NCI-H1694 (cell line): ENCODE measurements at regions not wholly inside any gene's neighbourhood (a gene's known extent, or its start where the extent isn't known, plus 50 kb on each side); places are given as distances from the start of the nearest gene placed in this dataset.

Experiments
- DNase-seq: peaks from one replicate; lab custom pipeline; 2025; lab: John Stamatoyannopoulos, UW

GRCh38 chr10:117638200-117638599 lies 95.7 kb downstream of the EMX2 start:
- DNase-seq, result no peak

DNA sequence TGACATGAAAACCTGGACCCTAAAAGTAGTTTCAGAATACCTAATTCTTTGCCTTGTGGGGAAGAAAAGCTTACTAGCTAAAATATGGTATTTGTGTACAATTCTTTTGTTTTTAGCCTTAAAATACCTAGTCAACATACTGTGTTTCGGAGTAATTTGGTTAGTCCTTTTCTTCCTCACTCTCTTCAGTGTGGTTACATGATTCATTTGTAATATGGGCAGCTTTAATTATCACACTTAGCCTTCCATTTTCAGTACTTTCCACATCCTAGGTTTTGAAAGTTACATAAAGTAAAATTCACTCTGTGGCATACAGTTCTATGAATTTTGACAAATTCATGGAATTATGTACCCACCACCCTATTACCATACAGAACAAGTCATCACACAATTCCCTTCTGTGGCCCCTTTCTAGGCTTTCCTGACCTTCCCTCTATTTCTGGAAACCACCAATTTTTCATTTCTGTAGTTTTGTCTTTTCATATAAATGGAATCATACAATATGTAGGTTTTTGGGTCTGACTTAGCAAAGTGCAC lies 96.2 kb downstream of the EMX2 start:
- no peak for DNase-seq

DNA sequence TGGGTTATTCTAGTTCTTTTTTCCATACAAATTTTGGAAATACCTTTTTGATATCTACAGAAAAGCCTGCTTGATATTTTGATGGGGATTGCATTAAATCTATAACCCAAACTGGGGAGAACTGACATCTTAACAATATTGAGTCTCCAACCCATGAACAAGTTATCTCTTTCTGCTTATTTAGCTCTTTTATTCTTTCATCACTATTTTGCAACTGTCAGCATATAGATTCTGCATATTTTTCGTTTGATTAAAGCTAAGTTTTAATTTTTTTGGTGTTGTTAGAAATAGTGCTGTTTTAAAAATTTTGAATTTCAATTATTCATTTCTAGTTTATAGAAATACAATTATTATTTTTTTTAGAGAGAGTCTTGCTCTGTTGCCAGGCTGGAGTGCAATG lies 97.9 kb downstream of the EMX2 start:
- DNase-seq, result no peak

- no peak for DNase-seq
Measured at GRCh38 chr10:117646718-117647117, 104.2 kb downstream of the EMX2 start.

GRCh38 chr10:117647306-117647705 lies 104.8 kb downstream of the EMX2 start:
- DNase-seq, result no peak

- no peak for DNase-seq
Measured at GRCh38 chr10:117651121-117651520, 108.6 kb downstream of the EMX2 start.

- no peak for DNase-seq
Measured at GRCh38 chr10:117652228-117653169, 110.0 kb downstream of the EMX2 start.

DNA sequence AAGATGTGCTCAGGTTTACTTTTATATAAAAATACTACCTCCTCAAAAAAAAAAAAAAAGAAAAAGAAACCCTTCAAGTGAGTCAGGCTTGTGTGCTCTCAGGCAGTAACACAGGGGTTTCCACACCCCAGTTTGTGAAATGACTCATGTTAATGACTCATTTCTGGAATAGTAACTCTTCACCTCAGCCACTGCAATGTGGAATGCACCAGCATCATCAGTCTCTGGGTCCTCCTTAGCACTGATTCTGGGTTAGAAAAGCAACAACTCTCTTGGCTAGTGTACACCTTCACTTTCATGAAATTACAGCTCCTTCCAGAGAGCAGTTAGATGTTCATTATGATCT lies 110.6 kb downstream of the EMX2 start:
- DNase-seq, result no peak

DNA sequence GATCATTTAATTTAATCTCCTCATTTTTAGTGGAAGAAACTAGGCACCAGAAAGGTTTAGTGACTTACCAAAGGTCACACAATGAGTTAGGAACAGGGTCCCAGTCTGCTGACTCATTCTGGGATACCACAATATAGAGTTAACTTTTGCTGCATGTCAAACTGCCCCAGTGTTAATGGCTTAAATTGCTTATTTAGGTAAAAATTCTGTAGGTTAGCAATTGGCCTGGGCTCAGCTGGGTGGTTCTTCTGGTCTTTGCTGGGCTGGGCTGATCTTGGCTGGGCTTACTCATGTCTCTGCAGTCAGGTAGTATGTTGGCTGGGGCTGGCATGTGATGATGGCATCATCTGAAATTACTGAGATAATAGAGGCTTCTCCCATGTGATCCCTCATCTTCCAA lies 111.6 kb downstream of the EMX2 start:
- DNase-seq, result no peak

DNA sequence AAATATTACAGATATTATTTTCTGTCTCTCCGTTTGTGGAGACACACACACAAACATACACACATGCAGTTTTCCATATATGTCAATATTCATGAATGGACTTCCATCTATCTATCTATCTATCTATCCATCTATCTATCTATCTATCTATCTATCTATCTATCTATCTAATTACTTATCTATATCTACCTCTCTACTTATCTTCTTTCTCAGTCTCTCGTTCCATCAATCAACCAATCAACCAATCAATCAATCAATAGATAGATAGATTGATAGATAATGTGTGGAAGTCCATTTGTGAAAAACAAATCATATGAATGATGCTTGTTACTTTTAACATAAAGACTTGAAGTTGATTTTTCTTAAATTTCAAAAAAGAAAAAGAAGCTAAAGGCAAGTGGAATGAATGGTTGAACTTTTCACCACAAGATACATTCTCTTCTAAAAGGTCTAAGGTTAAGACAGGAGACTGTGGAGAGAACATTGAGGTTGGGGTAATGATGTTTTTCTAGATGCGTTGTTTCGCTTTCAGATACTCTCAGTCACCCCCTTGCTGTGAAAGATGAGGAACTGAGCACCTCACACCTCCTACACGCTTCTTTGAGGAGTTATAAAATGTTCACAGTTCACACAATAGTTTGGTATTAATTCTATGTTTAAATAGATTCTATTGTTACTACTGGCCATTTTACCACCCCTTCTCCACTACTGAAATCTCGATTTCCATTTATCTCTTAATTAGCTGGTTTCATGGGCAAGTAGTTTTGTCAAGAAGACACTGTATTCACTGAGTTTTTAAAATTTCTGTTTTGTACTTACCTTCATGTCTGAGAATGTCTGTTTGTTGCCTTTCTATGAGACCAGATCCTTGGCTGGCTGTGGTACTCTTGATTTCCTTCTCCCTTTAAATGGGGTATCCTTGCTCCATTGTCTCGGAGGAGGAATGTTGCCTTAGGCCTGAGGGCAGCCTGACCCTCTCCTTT lies 114.1 kb downstream of the EMX2 start:
- DNase-seq, result no peak

DNA sequence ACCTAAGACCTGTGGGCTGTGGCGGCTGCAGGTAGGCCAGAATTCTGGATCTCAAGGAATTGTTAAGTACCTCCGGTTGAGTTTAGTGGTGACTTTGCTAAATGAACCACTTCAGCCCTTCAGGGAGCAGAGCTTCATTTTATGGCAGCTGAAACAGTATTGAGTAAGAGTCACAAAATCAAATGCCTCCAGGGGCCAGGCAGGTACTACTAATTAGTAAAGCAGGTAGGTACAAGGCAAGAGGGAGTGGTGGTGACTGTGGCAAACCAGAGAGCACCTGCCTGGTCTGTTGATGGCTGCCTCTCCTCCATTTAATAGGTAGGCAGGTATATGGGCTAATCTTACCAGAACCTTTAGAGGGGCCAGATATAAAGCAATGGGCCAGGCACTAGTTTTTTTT lies 118.8 kb downstream of the EMX2 start:
- no peak for DNase-seq

GRCh38 chr10:117662126-117662525 lies 119.6 kb downstream of the EMX2 start:
- DNase-seq, result no peak

GRCh38 chr10:117662751-117663540 lies 120.4 kb downstream of the EMX2 start:
- no peak for DNase-seq

- no peak for DNase-seq
Measured at GRCh38 chr10:117663750-117664149, 121.2 kb downstream of the EMX2 start.

- DNase-seq, result no peak
Measured at GRCh38 chr10:117664288-117664687, 121.7 kb downstream of the EMX2 start.

- no peak for DNase-seq
Measured at GRCh38 chr10:117666166-117666565, 123.6 kb downstream of the EMX2 start.

DNA sequence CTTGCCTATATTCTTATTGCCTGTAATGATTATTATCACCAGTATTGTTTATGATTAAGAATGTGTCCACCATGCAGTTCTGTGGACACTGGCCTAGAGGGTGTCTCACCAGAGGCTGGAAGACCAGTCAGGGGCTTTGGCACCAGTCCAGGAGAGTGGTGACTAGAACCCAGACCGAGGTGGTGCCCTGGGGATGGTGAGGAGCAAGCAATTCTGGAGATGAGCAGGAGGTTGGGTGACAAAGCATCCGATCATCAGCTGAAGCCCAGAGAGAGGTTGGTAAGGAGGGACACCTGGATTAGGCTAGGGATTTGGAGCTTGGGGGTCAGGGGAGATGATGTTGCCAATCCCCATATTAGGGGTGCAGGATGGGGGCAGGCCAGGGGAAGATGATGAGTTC lies 124.4 kb downstream of the EMX2 start:
- no peak for DNase-seq

DNA sequence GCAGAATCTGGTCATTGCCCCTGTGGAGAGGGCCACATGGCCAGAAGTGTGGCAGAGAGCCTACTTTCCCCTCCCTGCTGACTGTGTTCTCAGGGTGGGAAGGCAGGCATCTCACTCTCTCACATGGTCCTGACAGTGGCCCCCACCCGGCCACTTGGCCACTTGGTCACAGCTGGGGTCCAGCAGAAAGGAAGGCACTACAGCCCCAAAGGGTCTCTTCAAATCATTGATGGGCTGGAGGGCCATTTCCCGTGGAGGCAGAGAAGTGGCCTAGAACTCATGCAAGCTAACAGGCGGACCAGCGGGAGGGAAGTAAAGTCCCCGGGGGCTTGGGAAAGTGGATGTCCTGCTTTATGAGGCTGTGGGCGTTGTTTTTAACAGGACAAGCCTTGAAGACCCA lies 125.3 kb downstream of the EMX2 start:
- DNase-seq, result no peak

DNA sequence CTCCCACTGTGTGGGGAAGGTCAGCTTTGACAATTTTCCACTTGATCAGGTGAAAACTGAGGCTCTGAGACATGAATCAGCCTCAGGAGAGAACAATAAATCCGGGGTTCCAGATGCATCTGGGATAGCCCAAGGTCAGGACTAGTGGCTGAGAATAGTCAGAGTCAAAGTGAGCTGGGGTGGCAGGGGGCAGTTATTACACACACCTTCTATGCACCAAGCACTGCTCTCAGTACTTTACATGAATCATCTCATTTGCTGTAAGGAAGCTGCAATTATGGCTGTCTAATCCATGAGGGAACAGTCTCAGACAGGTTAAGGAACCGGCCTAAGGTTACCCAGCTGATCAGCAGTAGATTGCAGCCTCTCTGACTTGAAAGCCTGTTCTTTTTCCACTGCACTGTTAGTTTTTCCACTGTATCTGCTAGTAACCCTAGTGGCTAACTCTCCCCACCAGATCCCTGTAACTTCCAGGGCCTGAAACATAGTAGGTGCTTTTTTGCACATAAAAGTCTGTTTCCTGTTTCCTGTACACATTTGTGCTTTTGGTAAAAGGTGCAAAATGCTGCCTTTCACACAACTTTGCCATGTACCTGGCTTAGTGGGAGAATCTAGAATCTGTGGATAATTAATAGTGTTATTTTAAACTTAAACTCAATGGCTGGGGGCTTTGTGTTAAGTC lies 125.9 kb downstream of the EMX2 start:
- no peak for DNase-seq

DNA sequence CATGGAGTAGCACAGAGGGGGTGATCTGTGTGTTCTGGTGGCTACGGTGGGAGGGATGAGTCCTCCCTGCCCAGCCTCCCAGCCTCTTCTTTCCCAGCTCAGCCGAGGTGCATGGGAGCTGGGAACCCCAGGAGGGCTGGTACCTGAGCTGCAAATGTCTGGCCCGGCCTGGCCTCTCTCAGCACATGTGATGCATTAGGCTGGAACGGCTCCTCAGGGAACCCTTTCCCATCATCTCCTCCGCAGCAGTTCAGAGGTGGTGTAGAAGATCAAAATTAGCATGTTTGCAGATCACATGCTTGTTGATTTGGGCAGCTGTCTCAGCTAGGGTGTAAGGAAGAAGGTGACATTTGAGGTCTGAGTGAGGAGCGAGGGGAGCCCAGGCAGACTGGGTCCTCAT lies 126.6 kb downstream of the EMX2 start:
- no peak for DNase-seq
